ENCODE measurements at regions not wholly inside any gene's neighbourhood (a gene's known extent, or its start where the extent isn't known, plus 50 kb on each side); places are given as distances from the start of the nearest gene placed in this dataset.

DNA sequence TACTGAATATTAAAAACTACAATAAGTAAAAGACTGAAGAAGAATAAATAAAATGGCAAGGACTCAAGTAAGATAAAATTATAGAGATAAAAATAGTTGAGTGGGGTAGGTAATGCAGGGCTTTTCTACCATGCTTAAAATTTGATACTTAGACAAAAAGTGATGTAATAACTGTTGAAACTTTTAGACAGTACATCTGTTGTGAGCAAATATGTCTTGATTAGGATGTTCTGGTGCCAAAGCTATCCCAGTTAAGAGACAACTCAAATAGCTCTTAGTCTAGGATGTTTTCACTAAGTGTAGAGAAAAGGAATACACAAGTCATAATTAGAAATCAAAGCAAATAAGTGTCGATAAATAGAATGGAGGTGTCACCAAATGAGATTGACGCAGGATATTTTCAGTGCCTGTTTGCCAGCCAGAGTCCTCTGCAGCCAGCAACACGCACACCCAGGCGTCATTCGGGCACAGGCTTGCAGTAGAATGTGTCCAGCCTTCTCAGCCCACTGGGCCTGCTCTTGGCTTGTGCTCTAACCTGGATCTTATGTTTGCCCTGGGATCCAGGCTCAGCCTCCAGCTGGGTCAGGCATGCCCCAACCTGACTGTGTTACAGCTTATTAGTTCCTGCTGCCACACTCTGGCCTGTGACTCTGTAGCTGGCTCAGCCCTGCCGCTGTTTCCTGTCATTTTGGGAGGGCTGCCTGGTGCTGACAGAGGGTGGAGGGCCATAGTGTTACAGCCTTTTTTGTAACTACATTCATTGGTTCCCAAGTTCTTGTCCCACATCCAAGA, 766.2 kb downstream of the PCDH17 start:
- DNase-seq (ENCODE audit: low spot score): no peak
- no peak for ATAC-seq (ENCODE audit: low FRiP score)
- TF ChIP-seq, protein P1, sequence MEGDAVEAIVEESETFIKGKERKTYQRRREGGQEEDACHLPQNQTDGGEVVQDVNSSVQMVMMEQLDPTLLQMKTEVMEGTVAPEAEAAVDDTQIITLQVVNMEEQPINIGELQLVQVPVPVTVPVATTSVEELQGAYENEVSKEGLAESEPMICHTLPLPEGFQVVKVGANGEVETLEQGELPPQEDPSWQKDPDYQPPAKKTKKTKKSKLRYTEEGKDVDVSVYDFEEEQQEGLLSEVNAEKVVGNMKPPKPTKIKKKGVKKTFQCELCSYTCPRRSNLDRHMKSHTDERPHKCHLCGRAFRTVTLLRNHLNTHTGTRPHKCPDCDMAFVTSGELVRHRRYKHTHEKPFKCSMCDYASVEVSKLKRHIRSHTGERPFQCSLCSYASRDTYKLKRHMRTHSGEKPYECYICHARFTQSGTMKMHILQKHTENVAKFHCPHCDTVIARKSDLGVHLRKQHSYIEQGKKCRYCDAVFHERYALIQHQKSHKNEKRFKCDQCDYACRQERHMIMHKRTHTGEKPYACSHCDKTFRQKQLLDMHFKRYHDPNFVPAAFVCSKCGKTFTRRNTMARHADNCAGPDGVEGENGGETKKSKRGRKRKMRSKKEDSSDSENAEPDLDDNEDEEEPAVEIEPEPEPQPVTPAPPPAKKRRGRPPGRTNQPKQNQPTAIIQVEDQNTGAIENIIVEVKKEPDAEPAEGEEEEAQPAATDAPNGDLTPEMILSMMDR (IDR thresholded peaks at IDR 0.05): no peak

DNA sequence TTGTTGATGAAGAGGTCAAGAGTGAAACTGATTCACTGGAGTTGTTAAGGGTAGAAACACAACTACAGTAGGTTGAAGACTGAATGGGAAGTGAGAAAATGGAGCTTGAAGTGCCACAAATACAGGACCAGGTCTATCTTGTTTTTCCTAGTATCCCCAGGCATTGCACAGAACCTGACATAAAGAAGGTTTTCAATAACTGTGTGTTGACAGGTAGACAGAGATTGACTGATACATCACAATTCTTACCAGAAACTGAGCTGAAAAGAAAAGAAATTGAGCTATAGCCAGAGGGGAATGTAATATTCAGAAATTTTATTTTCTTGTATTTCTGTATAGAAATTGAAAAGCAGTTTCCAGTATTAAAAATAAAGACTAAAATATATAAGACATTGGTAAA, 767.7 kb downstream of the PCDH17 start:
- no peak for DNase-seq (ENCODE audit: low spot score)
- TF ChIP-seq, protein P1 (IDR thresholded peaks at IDR 0.05): no peak
- no peak for ATAC-seq (ENCODE audit: low FRiP score)

DNA sequence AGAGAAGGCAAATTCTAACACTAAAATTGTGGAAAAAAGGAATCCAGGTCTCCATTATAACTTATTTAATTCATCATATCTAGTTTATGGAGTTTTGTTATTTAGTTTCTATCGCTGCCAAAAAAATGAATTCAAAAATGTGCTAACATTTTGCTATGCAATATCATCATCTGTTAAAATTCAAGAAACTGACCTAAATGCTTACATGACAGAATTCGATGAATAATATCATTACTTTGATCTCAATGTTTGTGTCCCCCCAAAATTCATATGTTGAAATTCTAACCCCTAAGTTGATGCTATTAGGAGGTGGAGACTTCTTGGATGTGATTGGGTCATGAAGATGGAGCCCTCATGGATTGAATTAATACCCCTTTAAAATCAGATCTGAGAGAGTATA, 775.0 kb downstream of the PCDH17 start:
- ATAC-seq (ENCODE audit: low FRiP score): no peak
- TF ChIP-seq, protein P1 (IDR thresholded peaks at IDR 0.05): no peak
- DNase-seq (ENCODE audit: low spot score): no peak

DNA sequence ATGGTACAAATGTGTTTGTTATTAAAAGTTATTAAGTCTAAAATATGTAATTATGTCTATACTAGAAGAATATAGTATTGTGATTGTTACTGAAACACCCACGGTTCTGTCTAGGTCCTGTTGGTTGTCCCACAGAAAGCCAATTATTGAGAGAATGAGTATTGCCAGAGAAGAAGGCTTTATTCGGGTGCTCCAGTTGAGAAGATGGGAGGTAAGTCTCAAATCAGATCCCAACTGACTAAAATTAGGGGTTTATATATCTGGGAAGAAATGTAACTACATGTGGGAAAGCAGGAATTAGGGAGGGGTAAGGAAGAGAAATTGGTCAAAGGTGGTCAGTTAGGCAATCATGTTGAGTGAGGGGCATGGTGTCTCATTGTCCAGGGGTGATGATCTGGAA, 798.4 kb downstream of the PCDH17 start:
- no peak for ATAC-seq (ENCODE audit: low FRiP score)
- TF ChIP-seq, protein P1 (IDR thresholded peaks at IDR 0.05): no peak
- no peak for DNase-seq (ENCODE audit: low spot score)

DNA sequence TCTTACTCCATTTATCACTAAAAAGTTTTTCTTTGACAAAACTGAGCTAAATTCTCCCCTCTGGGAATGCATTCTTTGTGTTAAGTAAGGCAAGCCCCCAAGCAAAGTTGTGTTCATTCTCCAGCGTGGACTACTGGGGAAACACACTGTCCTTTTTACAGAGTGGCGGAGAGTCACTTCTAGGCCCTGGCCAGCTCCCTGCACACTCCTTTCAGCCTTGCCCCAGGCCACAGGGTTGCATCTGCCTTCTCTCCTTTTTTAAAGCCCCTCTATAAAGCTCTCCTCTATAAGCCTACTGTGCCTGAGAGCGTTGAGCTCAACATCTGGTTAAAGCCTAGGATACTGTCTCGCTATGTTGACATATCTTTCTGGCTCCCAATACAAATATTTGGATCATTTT, 803.4 kb downstream of the PCDH17 start:
- no peak for DNase-seq (ENCODE audit: low spot score)
- ATAC-seq (ENCODE audit: low FRiP score): no peak
- TF ChIP-seq, protein P1 (IDR thresholded peaks at IDR 0.05): no peak

DNA sequence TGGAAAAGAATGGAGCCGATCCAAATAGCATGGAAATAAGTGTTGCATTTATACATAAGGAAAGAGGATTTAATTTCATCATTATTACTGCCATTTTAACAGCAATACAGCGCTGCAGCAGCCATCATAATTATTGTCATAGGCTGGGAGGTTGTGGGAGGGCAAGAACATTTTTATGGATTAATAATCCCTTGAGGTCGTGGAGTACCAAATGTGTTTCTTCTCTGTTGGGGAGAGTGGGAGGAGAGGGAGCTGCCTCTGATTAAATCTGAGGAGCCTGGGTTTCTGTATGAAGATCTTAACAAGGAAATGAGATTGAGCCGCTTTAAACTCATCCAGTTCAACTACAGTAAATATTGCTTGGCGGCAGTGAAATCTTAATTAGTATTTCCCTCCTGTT, 805.9 kb downstream of the PCDH17 start:
- no peak for ATAC-seq (ENCODE audit: low FRiP score)
- no peak for DNase-seq (ENCODE audit: low spot score)
- TF ChIP-seq, protein P1 (IDR thresholded peaks at IDR 0.05): no peak

DNA sequence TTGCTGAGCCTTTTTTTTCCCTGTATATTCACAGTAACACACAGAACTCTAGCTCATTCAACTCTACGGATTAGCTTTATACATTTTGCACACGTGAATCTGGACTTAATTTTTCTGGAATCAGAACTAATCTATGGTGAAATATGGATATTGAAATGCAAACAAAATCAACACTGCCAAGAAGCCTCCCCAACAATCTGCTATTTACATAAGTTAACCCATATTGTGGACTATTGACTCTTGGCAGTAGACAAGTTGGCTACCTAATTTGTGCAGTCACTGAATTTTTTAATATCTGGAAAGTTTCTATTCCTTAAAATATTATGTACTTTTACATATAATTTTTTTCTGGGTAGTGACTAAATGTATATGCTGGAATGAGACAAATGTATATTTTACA, 815.4 kb downstream of the PCDH17 start:
- DNase-seq (ENCODE audit: low spot score) (no peak), ATAC-seq (ENCODE audit: low FRiP score) (no peak)
- TF ChIP-seq, protein P1 (IDR thresholded peaks at IDR 0.05): no peak
